Naive thymus-derived CD8-positive, alpha-beta T cell (primary cell): ENCODE measurements at regions not wholly inside any gene's neighbourhood (a gene's known extent, or its start where the extent isn't known, plus 50 kb on each side); places are given as distances from the start of the nearest gene placed in this dataset.

Experiments
- ATAC-seq, 2 donors: fragments of 150-1000 bp; cut with Tn5 transposase in 1 of 2; sonication (Bioruptor Pico), chemical (Tn5 transposase) in 1 of 2; 1 replicate in 1 of 2; 2 replicates in 1 of 2; pipeline ENCODE4 v1.10.0; 2021; ENCODE audit warnings: mild to moderate bottlenecking in 2 of 2, moderate library complexity in 2 of 2
- POLR2A ChIA-PET: fragments of 350-600 bp; sonication (Branson Sonifier 250); formaldehyde crosslinking; loops from one replicate; lab custom pipeline; 2021; ENCODE audit warnings: antibody characterized with exemption; lab: Charles Lee
- DNase-seq, 10 donors: peaks; one replicate each; pipeline versions ENCODE4 v3.0.0 to v3.0.0-alpha.2; 2020 to 2022
- H3K27ac Mint-ChIP-seq, 10 donors: one replicate each; pipeline ENCODE4 v1.8.0; 2020 to 2022; ENCODE audit warnings: mild to moderate bottlenecking in 10 of 10, mixed read lengths in 10 of 10, moderate library complexity in 4 of 10, inconsistent platforms in 1 of 10
- H3K27me3 Mint-ChIP-seq, 5 donors: one replicate each; pipeline ENCODE4 v1.8.0; 2021 to 2022; ENCODE audit warnings: mixed read lengths in 5 of 5
- H3K36me3 Mint-ChIP-seq, 3 donors: one replicate each; pipeline ENCODE4 v1.8.0; 2020 to 2022; ENCODE audit warnings: mixed read lengths in 3 of 3, mild to moderate bottlenecking in 2 of 3, inconsistent platforms in 1 of 3
- H3K4me1 Mint-ChIP-seq, 4 donors: one replicate each; pipeline ENCODE4 v1.8.0; 2021 to 2022; ENCODE audit warnings: mixed read lengths in 4 of 4
- H3K4me3 Mint-ChIP-seq, 10 donors: one replicate each; pipeline ENCODE4 v1.8.0; 2020 to 2022; ENCODE audit warnings: mild to moderate bottlenecking in 10 of 10, mixed read lengths in 10 of 10, moderate library complexity in 6 of 10, inconsistent platforms in 1 of 10
- H3K9me3 Mint-ChIP-seq, 9 donors: one replicate each; pipeline ENCODE4 v1.8.0; 2020 to 2022; ENCODE audit warnings: mixed read lengths in 9 of 9, mild to moderate bottlenecking in 3 of 9, inconsistent platforms in 1 of 9, moderate library complexity in 1 of 9

DNA sequence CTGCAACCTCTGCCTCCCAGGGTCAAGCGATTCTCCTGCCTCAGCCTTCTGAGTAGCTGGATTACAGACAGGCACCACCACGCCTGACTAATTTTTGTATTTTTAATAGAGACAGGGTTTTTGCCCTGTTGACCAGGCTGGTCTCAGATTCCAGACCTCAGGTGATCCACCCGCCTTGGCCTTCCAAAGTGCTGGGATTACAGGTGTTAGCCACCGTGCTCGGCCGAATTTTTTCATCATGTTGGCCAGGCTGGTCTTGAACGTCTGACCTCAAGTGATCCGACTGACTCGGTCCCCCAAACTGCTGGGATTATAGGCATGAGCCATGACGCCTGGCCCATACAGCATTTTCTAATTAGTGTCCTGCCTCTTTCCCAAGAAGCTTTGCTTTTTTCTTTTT, 52.7 kb upstream of the ADORA2B start:
- Mint-ChIP-seq H3K36me3 (peaks cover 0 to 2% (median 0%) of the 10 kb centered on the region in 3 donors), H3K4me3 (no peak overlapping the region), H3K9me3 (no peaks in the 10 kb centered on the region), H3K4me1 (peaks cover 7 to 17% (median 11%) of the 10 kb centered on the region in 4 donors), H3K27ac (peak overlapping the region in 1 of 10 donors; percentile 40), H3K27me3 (no peaks in the 10 kb centered on the region)
- DNase-seq (no peak), ATAC-seq (no peak)
- POLR2A ChIA-PET, result interaction anchor here (0.7 kb wide), 1 partner anchor 274 kb away, joined by 3 read pairs; no protein-coding TSS in a partner anchor

DNA sequence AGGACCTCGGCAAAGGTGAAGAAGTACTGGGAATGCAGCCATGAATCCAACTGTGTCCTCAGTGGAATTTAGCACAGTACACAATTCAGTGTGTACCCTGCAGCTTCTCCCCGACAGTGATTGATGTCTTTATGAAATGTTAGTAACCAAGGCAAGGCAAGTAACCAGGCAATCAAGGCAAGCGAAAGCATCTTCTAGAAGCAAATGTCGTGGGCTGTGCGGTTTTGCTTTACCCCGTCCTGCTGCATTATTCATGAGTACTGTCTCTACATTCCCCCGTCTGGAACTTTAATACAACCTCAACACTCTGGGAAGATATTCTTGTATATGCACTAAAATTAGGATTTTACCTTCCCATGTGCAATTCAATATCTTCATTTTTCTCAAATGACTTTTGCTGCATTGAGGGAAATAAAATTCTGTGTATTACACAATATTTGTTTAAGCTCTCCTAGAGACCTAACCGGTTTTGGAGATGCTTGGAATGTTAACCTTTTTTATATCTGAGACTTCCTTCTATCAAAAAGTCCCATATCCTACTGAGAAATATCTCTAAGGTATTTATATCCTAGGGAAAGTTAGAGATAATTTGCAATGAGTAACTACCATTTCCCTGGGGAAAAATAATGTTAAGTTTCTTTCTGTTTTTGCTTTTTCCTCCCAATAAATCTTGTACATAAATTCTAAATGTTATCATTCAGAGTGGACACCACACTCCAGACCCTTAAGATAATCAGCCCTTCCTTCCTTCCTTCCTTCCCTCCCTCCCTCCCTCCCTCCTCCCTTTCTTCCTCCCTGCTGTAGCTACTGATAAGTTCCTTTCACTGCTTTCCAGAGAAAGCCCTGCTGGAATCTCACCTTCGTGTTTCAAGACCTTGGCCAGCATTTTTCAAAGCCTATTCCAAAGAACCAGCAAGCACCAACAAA, 51.9 kb upstream of the ADORA2B start:
- no peak overlapping the region for H3K4me3 Mint-ChIP-seq
- peaks cover 0 to 2% (median 0%) of the 10 kb centered on the region in 3 donors for H3K36me3 Mint-ChIP-seq
- H3K4me1 Mint-ChIP-seq, result peaks cover 10 to 21% (median 16%) of the 10 kb centered on the region in 4 donors
- ATAC-seq, result no peak
- DNase-seq, result no peak
- H3K27me3 Mint-ChIP-seq, result no peaks in the 10 kb centered on the region
- POLR2A ChIA-PET, result no interaction called here
- no peaks in the 10 kb centered on the region for H3K9me3 Mint-ChIP-seq
- no peak overlapping the region for H3K27ac Mint-ChIP-seq

GRCh38 chr17:15893658-15894024, 51.3 kb upstream of the ADORA2B start:
- no peak overlapping the region for H3K27ac Mint-ChIP-seq
- H3K4me1 Mint-ChIP-seq, result peaks cover 11 to 24% (median 14%) of the 10 kb centered on the region in 4 donors
- ATAC-seq (no peak), DNase-seq (no peak)
- no peaks in the 10 kb centered on the region for H3K27me3 Mint-ChIP-seq
- no peak overlapping the region for H3K4me3 Mint-ChIP-seq
- peaks cover 0 to 2% (median 0%) of the 10 kb centered on the region in 3 donors for H3K36me3 Mint-ChIP-seq
- POLR2A ChIA-PET, result no interaction called here
- H3K9me3 Mint-ChIP-seq, result no peaks in the 10 kb centered on the region

DNA sequence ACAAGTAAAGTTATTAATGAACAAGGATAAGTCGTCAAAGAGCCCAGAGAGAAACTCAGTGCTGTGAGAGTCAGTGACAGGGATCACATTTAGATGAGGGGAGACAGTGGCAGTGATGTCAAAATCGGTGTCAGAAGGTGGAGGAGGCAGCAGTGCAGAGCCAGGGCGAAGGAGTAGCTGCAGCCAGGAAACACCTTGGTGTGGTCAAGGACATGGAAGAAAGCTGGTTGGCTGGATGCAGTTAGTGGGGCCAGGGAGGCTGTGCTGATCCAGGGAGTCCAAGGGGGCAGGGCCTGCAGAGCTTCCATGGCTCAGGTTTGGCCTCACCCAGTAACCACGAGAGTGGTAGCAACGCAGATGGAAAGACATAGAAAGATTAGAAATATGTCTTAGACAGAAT, 50.7 kb upstream of the ADORA2B start:
- H3K4me1 Mint-ChIP-seq, result peaks cover 11 to 24% (median 14%) of the 10 kb centered on the region in 4 donors
- no peak for ATAC-seq
- no peaks in the 10 kb centered on the region for H3K27me3 Mint-ChIP-seq

DNA sequence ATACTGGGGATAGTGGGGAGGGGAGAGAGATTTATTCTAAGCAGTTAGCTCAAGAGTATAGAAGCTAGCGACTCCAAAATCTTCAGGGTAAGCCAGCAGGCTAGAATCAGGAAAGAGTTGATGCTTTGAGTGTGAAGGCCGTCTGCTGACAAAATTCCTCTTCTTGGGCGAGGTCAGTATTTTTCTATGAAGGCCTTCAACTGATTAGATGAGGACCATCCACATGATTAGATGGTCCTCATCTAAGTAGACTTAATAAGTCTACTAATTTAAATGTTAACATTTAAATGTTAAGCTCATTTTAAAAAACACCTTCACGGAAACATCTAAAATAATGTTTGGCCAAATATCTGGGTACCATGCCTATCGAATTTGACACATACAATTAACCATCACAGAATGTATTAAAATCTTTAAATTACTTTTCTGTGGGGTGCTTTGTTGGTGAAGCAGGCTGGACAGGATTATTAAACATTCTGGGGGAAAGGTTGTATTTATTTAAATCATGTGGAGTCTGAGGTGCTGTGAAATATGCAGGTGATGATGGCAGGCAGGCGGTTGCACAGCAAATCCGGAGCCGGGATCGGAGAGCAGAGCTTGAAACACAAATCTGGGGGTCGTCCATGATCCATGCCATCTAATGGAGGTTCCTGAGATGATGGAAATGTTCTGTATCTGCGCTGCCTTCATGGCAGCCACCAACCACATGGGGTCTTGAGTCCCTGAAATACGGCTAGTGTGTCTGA, 49.8 kb upstream of the ADORA2B start:
- ATAC-seq, result no peak
- H3K9me3 Mint-ChIP-seq, result peaks cover 0 to 2% (median 0%) of the 10 kb centered on the region in 9 donors
- POLR2A ChIA-PET, result interaction anchor here (1.3 kb wide), 1 partner anchor 104 kb away, joined by 3 read pairs; the partner anchor contains the start of genes TTC19 and ZSWIM7

More for the DNA sequence above, 50.7 kb upstream of the ADORA2B start:
- Mint-ChIP-seq H3K9me3 (no peaks in the 10 kb centered on the region), H3K4me3 (no peak overlapping the region), H3K36me3 (peaks cover 0 to 2% (median 0%) of the 10 kb centered on the region in 3 donors), H3K27ac (peak overlapping the region in 1 of 10 donors; percentile 66)
- POLR2A ChIA-PET, result no interaction called here
- DNase-seq, result no peak

More for the DNA sequence above, 49.8 kb upstream of the ADORA2B start:
- H3K36me3 Mint-ChIP-seq, result peaks cover 0 to 2% (median 0%) of the 10 kb centered on the region in 3 donors
- no peak for DNase-seq
- no peak overlapping the region for H3K4me3 Mint-ChIP-seq
- H3K27me3 Mint-ChIP-seq, result no peaks in the 10 kb centered on the region
- H3K27ac Mint-ChIP-seq, result peak overlapping the region in 2 of 10 donors; percentile 32 to 64
- H3K4me1 Mint-ChIP-seq, result peaks cover 12 to 24% (median 14%) of the 10 kb centered on the region in 4 donors
